GM23338 (cell line): ENCODE measurements at regions not wholly inside any gene's neighbourhood (a gene's known extent, or its start where the extent isn't known, plus 50 kb on each side); places are given as distances from the start of the nearest gene placed in this dataset.

Experiments used
- CTCF ChIP-seq, 2 experiments: fragments of 200-600 bp in 1 of 2; sonication (generic) in 1 of 2; conservative IDR thresholded peaks; 2 replicates each; pipeline versions ENCODE4 v1.5.1 to v1.6.1; 2016 to 2017; ENCODE audit warnings: antibody characterized with exemption in 2 of 2, low read depth in 2 of 2, mild to moderate bottlenecking in 2 of 2, moderate library complexity in 1 of 2
- EZH2 ChIP-seq: fragments of 200-600 bp; sonication (generic); IDR thresholded peaks from one replicate; pipeline ENCODE4 v1.8.0; 2017; ENCODE audit warnings: antibody characterized with exemption, mild to moderate bottlenecking, low read depth; ENCODE audit not compliant: unreplicated experiment
- POLR2AphosphoS5 ChIP-seq: IDR thresholded peaks from 2 replicates; pipeline ENCODE4 v1.6.1; 2016; ENCODE audit warnings: antibody characterized with exemption, low read depth
- REST ChIP-seq: IDR thresholded peaks from one replicate; pipeline ENCODE4 v1.6.1; 2018; ENCODE audit warnings: antibody characterized with exemption; ENCODE audit not compliant: unreplicated experiment

DNA sequence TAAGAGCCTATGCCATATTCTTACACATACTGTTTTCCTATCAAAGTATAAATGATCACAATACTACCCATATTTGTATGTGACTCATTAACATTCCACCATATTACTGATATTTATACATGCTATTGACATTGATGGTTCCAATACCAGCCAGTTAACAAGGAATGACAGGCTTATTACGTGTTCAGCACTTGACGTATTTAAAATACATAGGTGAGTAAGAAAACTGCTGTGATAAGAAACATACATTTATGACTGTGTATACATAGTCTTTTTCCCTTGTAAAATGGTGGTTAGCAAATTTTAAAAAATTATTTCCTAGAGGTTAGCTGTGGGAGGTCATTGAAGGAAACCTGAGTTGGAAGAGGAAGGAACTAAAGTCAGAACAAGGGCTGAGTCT is 81.1 kb upstream of the NEUROD6 start:
- TF ChIP-seq CTCF (conservative IDR thresholded peaks at IDR 0.05; ENCODE audit: low read depth in 2 of 2) (no peak), REST (no peak), POLR2AphosphoS5 (no peak), EZH2 (no peak)
